ENCODE measurements at regions not wholly inside any gene's neighbourhood (a gene's known extent, or its start where the extent isn't known, plus 50 kb on each side); places are given as distances from the start of the nearest gene placed in this dataset.
"Not testable (repeated sequence)": the region's sequence is repeated elsewhere in the genome, so short reads cannot be mapped to it uniquely, and the experiment has no call there.

DNA sequence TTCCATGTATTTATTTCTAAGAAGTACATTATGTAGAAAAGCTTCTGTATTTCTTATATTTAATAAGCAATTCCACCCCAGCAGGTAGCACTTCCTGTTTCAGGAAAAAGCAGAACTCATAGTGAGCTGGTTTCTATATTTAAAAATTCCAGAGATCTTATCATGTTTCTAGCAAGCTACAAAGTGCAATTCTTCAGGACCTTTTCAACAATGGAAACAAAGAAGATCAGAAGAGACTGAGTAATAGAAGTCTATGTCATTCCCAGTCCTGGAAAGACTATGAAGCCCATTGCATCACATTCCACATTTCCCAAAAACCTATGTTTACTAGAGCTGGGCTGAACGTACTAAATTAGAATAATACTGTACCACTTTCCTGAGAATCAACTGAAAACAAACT is 302.6 kb upstream of the NRSN1 start:
- Histone ChIP-seq H3K27me3 (ENCODE audit: insufficient read depth, low read depth, severe bottlenecking) (peaks cover 24% of the 10 kb centered on the region), H3K9me3 (ENCODE audit: severe bottlenecking) (peaks cover 9% of the 10 kb centered on the region), H3K36me3 (no peaks in the 10 kb centered on the region), H3K4me3 (ENCODE audit: low read depth, low read length) (no peak overlapping the region), H3K27ac (no peak overlapping the region)
- TF ChIP-seq, protein P1, sequence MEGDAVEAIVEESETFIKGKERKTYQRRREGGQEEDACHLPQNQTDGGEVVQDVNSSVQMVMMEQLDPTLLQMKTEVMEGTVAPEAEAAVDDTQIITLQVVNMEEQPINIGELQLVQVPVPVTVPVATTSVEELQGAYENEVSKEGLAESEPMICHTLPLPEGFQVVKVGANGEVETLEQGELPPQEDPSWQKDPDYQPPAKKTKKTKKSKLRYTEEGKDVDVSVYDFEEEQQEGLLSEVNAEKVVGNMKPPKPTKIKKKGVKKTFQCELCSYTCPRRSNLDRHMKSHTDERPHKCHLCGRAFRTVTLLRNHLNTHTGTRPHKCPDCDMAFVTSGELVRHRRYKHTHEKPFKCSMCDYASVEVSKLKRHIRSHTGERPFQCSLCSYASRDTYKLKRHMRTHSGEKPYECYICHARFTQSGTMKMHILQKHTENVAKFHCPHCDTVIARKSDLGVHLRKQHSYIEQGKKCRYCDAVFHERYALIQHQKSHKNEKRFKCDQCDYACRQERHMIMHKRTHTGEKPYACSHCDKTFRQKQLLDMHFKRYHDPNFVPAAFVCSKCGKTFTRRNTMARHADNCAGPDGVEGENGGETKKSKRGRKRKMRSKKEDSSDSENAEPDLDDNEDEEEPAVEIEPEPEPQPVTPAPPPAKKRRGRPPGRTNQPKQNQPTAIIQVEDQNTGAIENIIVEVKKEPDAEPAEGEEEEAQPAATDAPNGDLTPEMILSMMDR (IDR thresholded peaks at IDR 0.05; ENCODE audit: low read depth, low read length): no peak
- no peak for DNase-seq

DNA sequence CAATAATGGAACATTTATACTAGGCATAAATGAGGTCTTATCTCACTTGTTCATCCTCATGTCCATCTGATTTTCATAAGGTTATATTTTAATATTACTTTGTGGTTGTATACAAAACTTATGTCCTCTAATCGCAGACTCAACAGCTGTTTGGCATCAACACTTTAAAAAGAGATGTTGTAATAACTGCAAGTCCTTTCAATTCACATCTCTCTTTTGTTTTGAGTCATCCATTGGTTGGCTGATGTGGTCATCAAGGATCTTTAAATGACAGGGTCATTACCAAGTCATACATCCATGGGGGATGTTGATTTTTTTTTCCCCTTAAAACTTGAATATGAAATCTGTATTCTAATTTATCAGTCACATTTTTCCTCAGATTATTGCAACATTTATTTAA is 299.4 kb upstream of the NRSN1 start:
- H3K27ac ChIP-seq: no peak overlapping the region
- H3K9me3 ChIP-seq (ENCODE audit: severe bottlenecking): no peaks in the 10 kb centered on the region
- TF ChIP-seq, protein P1 (IDR thresholded peaks at IDR 0.05; ENCODE audit: low read depth, low read length): no peak
- DNase-seq: no peak
- H3K36me3 ChIP-seq: no peaks in the 10 kb centered on the region
- H3K27me3 ChIP-seq (ENCODE audit: insufficient read depth, low read depth, severe bottlenecking): peaks cover 24% of the 10 kb centered on the region
- no peak overlapping the region for H3K4me3 ChIP-seq (ENCODE audit: low read depth, low read length)

DNA sequence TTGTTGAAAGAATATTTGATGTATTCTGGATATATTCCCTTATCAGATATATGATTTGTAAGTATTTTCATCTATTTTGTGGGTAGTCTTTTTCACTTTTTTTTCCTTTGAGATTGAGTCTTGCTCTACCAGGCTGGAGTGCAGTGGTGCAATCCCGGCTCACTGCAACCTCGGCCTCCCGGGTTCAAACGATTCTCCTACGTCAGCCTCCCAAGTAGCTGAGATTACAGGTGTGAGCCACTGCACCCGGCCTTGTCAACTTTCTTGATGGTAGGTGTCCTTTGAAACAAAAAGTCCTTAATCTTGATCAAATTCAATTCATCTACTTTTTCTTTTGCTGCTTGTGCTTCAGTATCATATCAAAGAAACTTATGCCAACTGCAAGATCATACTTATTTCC is 297.2 kb upstream of the NRSN1 start:
- Histone ChIP-seq H3K4me3 (ENCODE audit: low read depth, low read length) (no peak overlapping the region), H3K9me3 (ENCODE audit: severe bottlenecking) (no peaks in the 10 kb centered on the region), H3K36me3 (no peaks in the 10 kb centered on the region), H3K27ac (no peak overlapping the region), H3K27me3 (ENCODE audit: insufficient read depth, low read depth, severe bottlenecking) (peaks cover 6% of the 10 kb centered on the region)
- DNase-seq: no peak
- TF ChIP-seq, protein P1 (IDR thresholded peaks at IDR 0.05; ENCODE audit: low read depth, low read length): no peak

DNA sequence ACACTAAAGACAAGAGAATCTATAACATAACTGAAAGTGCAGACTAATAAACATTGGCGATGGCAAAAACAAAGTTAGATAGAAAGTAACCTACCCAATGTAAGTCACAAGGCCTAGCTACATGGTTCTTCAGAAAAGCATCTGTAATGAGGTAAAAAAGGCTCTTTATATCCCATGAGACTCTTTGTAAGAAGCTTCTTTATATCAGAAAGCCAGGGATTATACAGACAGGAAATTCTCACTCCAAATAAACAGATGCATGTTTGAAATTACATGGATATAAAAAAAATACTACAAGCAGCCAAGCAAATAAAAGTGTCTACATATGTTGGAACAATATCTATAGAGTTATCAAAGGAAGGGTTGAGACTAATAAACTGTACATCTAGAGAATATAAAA is 284.9 kb upstream of the NRSN1 start:
- no peak for DNase-seq
- no peaks in the 10 kb centered on the region for H3K36me3 ChIP-seq
- TF ChIP-seq, protein P1 (IDR thresholded peaks at IDR 0.05; ENCODE audit: low read depth, low read length): no peak

DNA sequence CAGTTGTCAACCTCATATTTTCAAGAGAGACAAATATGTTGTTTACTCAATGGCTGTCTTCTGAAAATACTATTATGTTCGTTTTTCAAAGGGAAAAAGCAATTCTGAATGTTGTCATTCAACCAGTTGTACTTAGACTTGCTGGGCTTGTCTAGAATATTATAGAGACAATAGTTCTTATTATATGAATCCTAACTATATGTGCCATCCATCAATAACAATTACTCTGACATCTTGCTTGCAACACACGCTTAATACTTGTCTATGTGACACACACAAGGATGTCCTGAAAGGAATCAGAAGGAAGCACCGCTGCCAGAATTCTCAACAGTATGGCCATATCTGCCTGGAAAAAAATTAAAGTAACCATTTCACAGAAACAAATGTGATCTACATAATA is 283.3 kb upstream of the NRSN1 start:
- Histone ChIP-seq H3K4me3 (ENCODE audit: low read depth, low read length) (no peak overlapping the region), H3K27ac (no peak overlapping the region), H3K36me3 (no peaks in the 10 kb centered on the region), H3K9me3 (ENCODE audit: severe bottlenecking) (no peaks in the 10 kb centered on the region), H3K27me3 (ENCODE audit: insufficient read depth, low read depth, severe bottlenecking) (no peaks in the 10 kb centered on the region)
- no peak for DNase-seq
- TF ChIP-seq, protein P1 (IDR thresholded peaks at IDR 0.05; ENCODE audit: low read depth, low read length): no peak

More for the DNA sequence above, 284.9 kb upstream of the NRSN1 start:
- Histone ChIP-seq H3K4me3 (ENCODE audit: low read depth, low read length) (no peak overlapping the region), H3K9me3 (ENCODE audit: severe bottlenecking) (no peaks in the 10 kb centered on the region), H3K27ac (no peak overlapping the region), H3K27me3 (ENCODE audit: insufficient read depth, low read depth, severe bottlenecking) (no peaks in the 10 kb centered on the region)

DNA sequence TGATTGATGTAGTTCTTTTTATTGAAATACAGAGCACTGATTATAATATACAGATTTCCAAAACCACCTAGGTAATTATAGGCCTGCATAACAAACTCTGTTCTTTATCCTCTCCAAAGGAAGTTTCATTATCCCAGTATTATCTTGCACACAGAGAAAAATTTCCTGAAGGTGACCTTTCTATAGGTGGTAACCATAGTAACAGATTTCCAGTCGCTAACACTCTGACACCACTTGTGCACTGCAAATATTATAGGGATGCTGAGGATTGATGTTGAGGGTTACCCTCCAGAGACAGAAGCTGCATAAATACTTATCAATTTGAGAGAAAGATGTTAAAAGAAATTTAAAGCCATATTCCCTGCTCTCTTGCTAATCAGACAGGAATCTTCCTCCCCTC is 274.5 kb upstream of the NRSN1 start:
- TF ChIP-seq, protein P1 (IDR thresholded peaks at IDR 0.05; ENCODE audit: low read depth, low read length): no peak
- no peak overlapping the region for H3K27ac ChIP-seq
- H3K36me3 ChIP-seq: no peaks in the 10 kb centered on the region
- no peak for DNase-seq
- H3K9me3 ChIP-seq (ENCODE audit: severe bottlenecking): no peaks in the 10 kb centered on the region
- no peak overlapping the region for H3K4me3 ChIP-seq (ENCODE audit: low read depth, low read length)
- no peaks in the 10 kb centered on the region for H3K27me3 ChIP-seq (ENCODE audit: insufficient read depth, low read depth, severe bottlenecking)

DNA sequence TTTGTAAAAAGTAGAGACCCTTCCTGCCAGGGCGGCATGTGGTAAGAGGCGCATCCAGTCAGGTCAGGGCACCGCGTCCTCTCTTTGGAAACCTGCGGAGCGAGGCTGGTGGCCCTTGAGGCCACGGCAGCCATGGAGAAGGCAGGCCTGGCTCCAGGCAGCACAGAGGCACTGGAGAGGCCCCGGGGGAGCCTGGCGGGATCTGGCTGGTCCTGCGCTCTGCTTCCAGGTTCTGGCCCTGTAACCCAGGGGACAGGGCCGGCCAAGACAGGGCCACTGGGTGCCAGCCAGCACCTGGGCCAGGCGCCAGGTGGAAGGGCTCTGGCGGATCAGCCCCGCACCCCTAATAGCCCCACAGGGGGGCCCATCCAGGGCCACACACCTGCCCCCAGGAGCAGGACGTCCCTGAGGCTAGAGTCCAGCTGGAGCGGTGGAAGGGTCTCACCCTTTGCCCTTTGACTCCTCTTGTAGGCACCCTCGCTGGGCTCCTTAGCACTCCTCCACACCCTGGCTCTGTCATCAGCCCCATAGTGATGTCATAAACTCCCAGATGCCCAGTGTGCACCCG is 272.4 kb upstream of the NRSN1 start:
- not testable (repeated sequence) for H3K9me3 ChIP-seq (ENCODE audit: severe bottlenecking); H3K4me3 ChIP-seq (ENCODE audit: low read depth, low read length); DNase-seq; H3K27ac ChIP-seq; H3K27me3 ChIP-seq (ENCODE audit: insufficient read depth, low read depth, severe bottlenecking); H3K36me3 ChIP-seq

DNA sequence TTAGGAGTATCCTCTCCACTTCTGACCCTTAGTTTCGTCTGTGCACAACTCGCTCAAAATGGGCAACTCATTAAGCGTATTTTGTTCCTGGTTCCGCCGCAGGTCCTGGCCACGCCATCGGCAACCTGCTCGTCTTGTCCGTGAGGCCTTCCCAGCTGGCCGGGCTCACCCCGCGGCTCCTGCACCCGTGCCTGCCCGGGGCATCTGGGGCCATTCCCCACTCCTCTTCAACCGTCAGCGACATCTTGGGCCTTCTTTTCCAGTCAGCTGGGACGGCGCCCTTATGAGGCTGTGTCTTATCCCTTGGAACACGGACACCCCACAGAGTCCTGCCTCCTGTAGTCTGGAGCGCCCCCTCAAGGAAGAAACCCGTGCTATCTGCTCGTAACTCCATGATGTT is 271.9 kb upstream of the NRSN1 start:
- H3K27ac ChIP-seq; H3K4me3 ChIP-seq (ENCODE audit: low read depth, low read length); DNase-seq; H3K27me3 ChIP-seq (ENCODE audit: insufficient read depth, low read depth, severe bottlenecking); H3K9me3 ChIP-seq (ENCODE audit: severe bottlenecking); H3K36me3 ChIP-seq: not testable (repeated sequence)
